Tibial nerve (tissue), 4 donors: ENCODE measurements at regions not wholly inside any gene's neighbourhood (a gene's known extent, or its start where the extent isn't known, plus 50 kb on each side); places are given as distances from the start of the nearest gene placed in this dataset.

Experiments used
- CTCF ChIP-seq, 5 experiments: fragments of 200-600 bp in 3 of 5; fragments of 450-650 bp in 2 of 5; sonication (generic) in 3 of 5; IDR thresholded peaks; one replicate each; pipeline ENCODE4 v1.5.1; 2016 to 2019; ENCODE audit warnings: antibody characterized with exemption in 5 of 5, mild to moderate bottlenecking in 3 of 5, moderate library complexity in 2 of 5
- EP300 ChIP-seq, 2 donors: sonication (generic); formaldehyde crosslinking; IDR thresholded peaks; one replicate each; pipeline ENCODE4 v1.6.1; 2017; ENCODE audit warnings: antibody characterized with exemption in 2 of 2, mild to moderate bottlenecking in 1 of 2
- POLR2A ChIP-seq, 2 donors: fragments of 450-650 bp; IDR thresholded peaks; one replicate each; pipeline ENCODE4 v1.6.1; 2017; ENCODE audit warnings: antibody characterized with exemption in 2 of 2, mild to moderate bottlenecking in 2 of 2, moderate library complexity in 2 of 2

- TF ChIP-seq CTCF (IDR thresholded peaks at IDR 0.05): no peak
- TF ChIP-seq POLR2A (IDR thresholded peaks at IDR 0.05): no peak
- no peak for TF ChIP-seq EP300 (IDR thresholded peaks at IDR 0.05)
These were observed 1543.0 kb downstream of the SLITRK5 start for GRCh38 chr13:89214185-89214584.
